PC-9 (cell line): ENCODE measurements at regions not wholly inside any gene's neighbourhood (a gene's known extent, or its start where the extent isn't known, plus 50 kb on each side); places are given as distances from the start of the nearest gene placed in this dataset.
"Not testable (repeated sequence)": the region's sequence is repeated elsewhere in the genome, so short reads cannot be mapped to it uniquely, and the experiment has no call there.

ENCODE experiments used
- BruUV-seq: library from RNA; stranded (reverse); fragments of 400-500 nt; replicated peaks from 2 replicates; lab custom pipeline; 2021; lab: Mats Ljungman, UMichigan
- CTCF ChIA-PET: fragments of 300-600 bp; sonication (Branson Sonifier 250); formaldehyde crosslinking; loops from one replicate; lab custom pipeline; 2022; ENCODE audit warnings: antibody characterized with exemption; lab: Charles Lee
- POLR2A ChIA-PET: fragments of 300-600 bp; sonication (Branson Sonifier 250); formaldehyde crosslinking; loops from one replicate; lab custom pipeline; 2022; ENCODE audit warnings: antibody characterized with exemption; ENCODE audit not compliant: unreplicated experiment; lab: Charles Lee
- DNase-seq, 2 experiments: peaks; one replicate each; pipeline versions ENCODE4 v3.0.0 to v3.0.0-alpha.2; 2015 to 2022; ENCODE audit warnings: mixed read lengths in 1 of 2
- H2AFZ ChIP-seq: fragments of 200-600 bp; sonication (generic); 2 replicates; pipeline ENCODE4 v1.8.1; 2017; ENCODE audit warnings: antibody characterized with exemption
- H3F3A ChIP-seq: fragments of 200-600 bp; sonication (generic); 2 replicates; pipeline ENCODE4 v1.8.1; 2017; ENCODE audit warnings: antibody characterized with exemption, mild to moderate bottlenecking, low read depth; ENCODE audit not compliant: insufficient read depth
- H3K27ac ChIP-seq: fragments of 200-600 bp; sonication (generic); 2 replicates; pipeline ENCODE4 v1.6.1; 2016; ENCODE audit warnings: mixed run types
- H3K27me3 ChIP-seq: fragments of 200-600 bp; sonication (generic); 2 replicates; pipeline ENCODE4 v1.6.1; 2016; ENCODE audit warnings: low read depth, mixed run types; ENCODE audit not compliant: insufficient read depth
- H3K36me3 ChIP-seq: fragments of 200-600 bp; sonication (generic); 2 replicates; pipeline ENCODE4 v1.6.1; 2016; ENCODE audit warnings: low read depth, mixed run types
- H3K4me1 ChIP-seq: fragments of 200-600 bp; sonication (generic); replicated peaks from 2 replicates; pipeline ENCODE4 v1.6.1; 2016; ENCODE audit warnings: mixed run types; ENCODE audit not compliant: insufficient read depth
- H3K4me2 ChIP-seq: fragments of 200-600 bp; sonication (generic); 2 replicates; pipeline ENCODE4 v1.6.1; 2017; ENCODE audit warnings: mixed run types
- H3K4me3 ChIP-seq: fragments of 200-600 bp; sonication (generic); 2 replicates; pipeline ENCODE4 v1.6.1; 2016; ENCODE audit warnings: mixed run types
- H3K79me2 ChIP-seq: fragments of 200-600 bp; sonication (generic); 2 replicates; pipeline ENCODE4 v1.6.1; 2017; ENCODE audit warnings: low read depth, mixed run types
- H3K9me2 ChIP-seq: fragments of 200-600 bp; sonication (generic); 2 replicates; pipeline ENCODE4 v1.8.1; 2017; ENCODE audit warnings: mild to moderate bottlenecking; ENCODE audit not compliant: insufficient read depth
- H3K9me3 ChIP-seq: fragments of 200-600 bp; sonication (generic); 2 replicates; pipeline ENCODE4 v1.8.1; 2016; ENCODE audit warnings: low read depth; ENCODE audit not compliant: insufficient read depth
- H4K20me1 ChIP-seq: fragments of 200-600 bp; sonication (generic); 2 replicates; pipeline ENCODE4 v1.8.1; 2017; ENCODE audit not compliant: insufficient read depth
- CTCF ChIP-seq: fragments of 200-600 bp; sonication (generic); conservative IDR thresholded peaks from 2 replicates; pipeline ENCODE4 v1.6.1; 2017; ENCODE audit warnings: mixed run types, antibody characterized with exemption, mild to moderate bottlenecking, moderate library complexity
- EZH2 ChIP-seq: fragments of 200-600 bp; sonication (generic); IDR thresholded peaks from 2 replicates; pipeline ENCODE4 v1.8.0; 2017; ENCODE audit warnings: antibody characterized with exemption, low read depth
- intact Hi-C: fragments of 100-400 bp; cut with micrococcal nuclease; formaldehyde crosslinking; loops from one replicate; pipeline ENCODE4 v1.10.0; 2022; ENCODE audit not compliant: unreplicated experiment

DNA sequence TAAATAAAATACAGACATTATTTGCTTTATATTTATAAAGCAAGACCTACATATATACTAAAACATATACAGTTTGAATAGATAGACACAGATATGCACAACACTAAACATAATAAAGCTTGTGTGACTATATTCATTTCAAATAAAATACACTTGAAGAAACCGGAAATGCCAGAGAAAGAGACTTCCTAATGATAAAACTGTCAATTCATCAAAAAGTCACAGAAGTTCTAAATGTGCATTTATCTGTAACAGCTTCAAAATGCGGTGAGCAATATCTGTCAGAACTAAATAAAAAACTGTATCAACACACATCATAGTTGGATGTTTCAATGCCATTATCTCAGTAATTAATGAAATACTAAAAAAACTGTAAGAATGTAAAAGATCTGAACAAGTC, 60.6 kb upstream of the CTSV start:
- H3K9me2 ChIP-seq, H3K4me3 ChIP-seq, BruUV-seq, H3K79me2 ChIP-seq, DNase-seq, H2AFZ ChIP-seq, POLR2A ChIA-PET, CTCF ChIA-PET, H4K20me1 ChIP-seq, H3F3A ChIP-seq, H3K36me3 ChIP-seq, H3K27ac ChIP-seq, intact Hi-C loops, H3K9me3 ChIP-seq, H3K4me2 ChIP-seq, H3K4me1 ChIP-seq, H3K27me3 ChIP-seq: not testable (repeated sequence)

DNA sequence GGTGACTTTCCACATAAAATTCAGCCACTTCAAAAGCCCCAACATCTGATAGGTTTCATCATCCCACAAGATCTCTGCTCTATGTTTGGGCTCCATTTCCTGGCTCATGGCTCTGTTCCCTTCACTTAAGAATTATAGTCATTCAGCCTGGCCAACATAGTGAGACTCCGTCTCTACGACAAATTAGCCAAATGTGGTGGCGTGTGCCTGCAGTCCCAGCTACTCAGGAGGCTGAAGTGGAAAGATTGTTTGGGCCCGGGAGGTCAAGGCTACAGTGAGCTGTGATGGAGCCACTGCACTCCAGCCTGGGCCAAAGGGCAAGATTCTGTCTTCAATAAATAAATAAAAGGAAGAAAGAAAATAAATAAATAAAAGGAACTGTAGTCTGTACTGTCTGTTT, 57.9 kb upstream of the CTSV start:
- DNase-seq: no peak
- no peak overlapping the region for H3K27ac ChIP-seq
- ChIA-PET POLR2A (no interaction called here), CTCF (no interaction called here)
- BruUV-seq: no TSS peak
- no peaks in the 10 kb centered on the region for H3K9me2 ChIP-seq
- no peak overlapping the region for H2AFZ ChIP-seq
- intact Hi-C loops: no loop called here
- no peak overlapping the region for H3K4me3 ChIP-seq
- no peak for TF ChIP-seq CTCF
- TF ChIP-seq EZH2: no peak
- H3F3A ChIP-seq: no peaks in the 10 kb centered on the region
- no peaks in the 10 kb centered on the region for H3K36me3 ChIP-seq
- H3K4me1 ChIP-seq: no peaks in the 10 kb centered on the region
- no peaks in the 10 kb centered on the region for H3K27me3 ChIP-seq
- no peaks in the 10 kb centered on the region; the same call in 1 of the 2 replicates for H3K9me3 ChIP-seq
- H3K79me2 ChIP-seq: no peaks in the 10 kb centered on the region
- no peaks in the 10 kb centered on the region for H4K20me1 ChIP-seq
- H3K4me2 ChIP-seq: no peak overlapping the region

GRCh38 chr9:97089361-97089760, 50.4 kb upstream of the CTSV start:
- H3K9me3 ChIP-seq, BruUV-seq, H3K27ac ChIP-seq, H3K4me3 ChIP-seq, H2AFZ ChIP-seq, DNase-seq, intact Hi-C loops, H3K4me2 ChIP-seq, H3K4me1 ChIP-seq, CTCF ChIA-PET, H4K20me1 ChIP-seq, H3K36me3 ChIP-seq, H3K79me2 ChIP-seq, H3K27me3 ChIP-seq, H3K9me2 ChIP-seq, H3F3A ChIP-seq: not testable (repeated sequence)
- POLR2A ChIA-PET: interaction anchor here (0.6 kb wide), 1 partner anchor 51 kb away, joined by 7 read pairs; no protein-coding TSS in a partner anchor
